Ectodermal cell (in vitro differentiated cells): ENCODE measurements at regions not wholly inside any gene's neighbourhood (a gene's known extent, or its start where the extent isn't known, plus 50 kb on each side); places are given as distances from the start of the nearest gene placed in this dataset.
"Not testable (repeated sequence)": the region's sequence is repeated elsewhere in the genome, so short reads cannot be mapped to it uniquely, and the experiment has no call there.

Experiments used
- H3K27ac ChIP-seq: 2 replicates; pipeline ENCODE4 v1.7.0; 2013; ENCODE audit warnings: mild to moderate bottlenecking, low read depth, low read length; ENCODE audit not compliant: insufficient read depth, poor library complexity, severe bottlenecking
- H3K27me3 ChIP-seq: 2 replicates; pipeline ENCODE4 v1.7.0; 2013; ENCODE audit warnings: mild to moderate bottlenecking, low read length; ENCODE audit not compliant: insufficient read depth, control insufficient read depth, poor library complexity, severe bottlenecking
- H3K36me3 ChIP-seq: one replicate; pipeline ENCODE4 v1.7.0; 2013; ENCODE audit warnings: low read length; ENCODE audit not compliant: control insufficient read depth, insufficient read depth
- H3K4me1 ChIP-seq: one replicate; pipeline ENCODE4 v1.7.0; 2013; ENCODE audit warnings: low read length; ENCODE audit not compliant: control insufficient read depth, insufficient read depth
- H3K4me3 ChIP-seq: 2 replicates; pipeline ENCODE4 v1.7.0; 2013; ENCODE audit warnings: low read depth, low read length, control low read depth; ENCODE audit not compliant: insufficient read depth
- H3K9me3 ChIP-seq: 2 replicates; pipeline ENCODE4 v1.7.0; 2013; ENCODE audit warnings: mild to moderate bottlenecking, low read length, moderate library complexity; ENCODE audit not compliant: control insufficient read depth
- WGBS, 2 experiments: methylation state at CpG; one replicate each; pipeline ENCODE4 v1.1.7; 2013; ENCODE audit warnings: missing lambda C conversion rate in 2 of 2; 5-methylcytosine and 5-hydroxymethylcytosine counted together

DNA sequence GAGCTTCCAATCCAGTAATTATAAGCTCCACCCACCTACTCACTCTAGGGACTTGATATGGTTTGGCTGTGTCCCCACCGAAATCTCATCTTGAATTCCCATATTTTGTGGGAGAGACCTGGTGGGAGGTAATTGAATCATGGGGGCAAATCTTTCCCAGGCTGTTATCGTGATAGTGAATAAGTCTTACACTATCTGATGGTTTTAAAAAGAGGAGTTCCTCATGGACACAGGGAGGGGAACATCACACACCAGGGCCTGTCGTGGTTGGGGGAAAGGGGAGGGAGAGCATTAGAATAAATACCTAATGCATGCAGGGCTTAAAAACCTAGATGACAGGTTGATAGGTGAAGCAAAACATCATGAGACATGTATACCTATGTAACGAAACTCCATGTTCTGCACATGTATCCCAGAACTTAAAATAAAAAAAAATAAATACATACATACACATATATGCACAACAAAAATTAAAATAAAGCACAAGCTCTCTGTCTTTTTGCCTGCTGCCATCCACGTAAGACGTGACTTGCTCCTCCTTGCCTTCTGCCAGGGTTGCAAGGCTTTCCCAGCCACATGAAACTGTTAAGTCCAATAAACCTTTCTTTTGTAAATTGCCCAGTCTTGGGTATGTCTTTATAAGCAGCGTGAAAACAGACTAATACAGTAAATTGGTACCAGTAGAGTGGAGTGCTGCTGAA is 102.8 kb downstream of the SPATA31A6 start:
- H3K4me1 ChIP-seq, H3K4me3 ChIP-seq, H3K9me3 ChIP-seq, H3K27ac ChIP-seq, H3K27me3 ChIP-seq, H3K36me3 ChIP-seq: not testable (repeated sequence)
- 86 to 91% methylated on average over 6 of the region's 7 CpGs for WGBS, 2 experiments

DNA sequence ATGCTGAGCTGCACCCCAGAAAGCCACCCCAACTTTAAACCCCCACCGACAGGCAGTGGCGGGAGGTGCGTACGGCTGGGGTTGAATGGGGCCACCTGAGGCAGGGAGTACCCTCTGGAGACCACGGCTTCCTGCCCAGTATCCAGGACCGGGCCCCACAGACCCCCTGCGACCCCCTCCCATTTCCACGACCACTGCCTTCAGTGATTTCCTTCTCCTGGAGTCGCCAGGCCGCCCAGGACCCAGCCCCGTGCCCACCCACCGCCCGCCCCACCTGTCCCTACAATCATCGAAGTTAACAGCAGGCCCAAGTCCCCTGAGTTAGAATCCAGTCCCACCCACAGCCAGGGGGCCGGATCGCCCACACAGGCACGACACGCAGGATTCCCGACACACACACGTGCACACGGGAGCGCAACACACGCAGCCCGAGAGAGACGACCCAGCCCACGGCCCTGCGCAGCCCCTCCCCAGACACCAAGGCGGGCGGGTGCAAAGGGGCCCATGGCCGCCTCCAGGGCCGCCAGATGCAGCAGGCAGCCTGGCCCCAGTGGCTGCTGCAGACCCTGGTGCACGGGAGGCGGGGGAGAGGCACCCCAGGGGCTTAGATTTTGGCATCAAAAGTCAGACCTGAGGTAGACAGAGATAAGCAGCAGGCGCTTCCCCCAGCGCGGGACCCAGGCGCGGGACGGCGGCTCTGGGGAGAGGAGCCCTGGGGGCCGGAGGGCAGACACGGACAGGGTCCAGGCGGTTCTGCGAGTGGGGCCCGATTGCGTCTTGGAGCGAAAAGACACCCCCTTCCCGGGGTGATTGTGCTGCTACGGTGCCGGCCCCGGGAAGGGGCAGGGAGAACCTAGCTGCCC is 104.8 kb downstream of the SPATA31A6 start:
- WGBS, 2 experiments, result 96 to 97% methylated on average over 43 of the region's 51 CpGs
- H3K36me3 ChIP-seq, H3K4me1 ChIP-seq, H3K27ac ChIP-seq, H3K27me3 ChIP-seq, H3K4me3 ChIP-seq, H3K9me3 ChIP-seq: not testable (repeated sequence)

DNA sequence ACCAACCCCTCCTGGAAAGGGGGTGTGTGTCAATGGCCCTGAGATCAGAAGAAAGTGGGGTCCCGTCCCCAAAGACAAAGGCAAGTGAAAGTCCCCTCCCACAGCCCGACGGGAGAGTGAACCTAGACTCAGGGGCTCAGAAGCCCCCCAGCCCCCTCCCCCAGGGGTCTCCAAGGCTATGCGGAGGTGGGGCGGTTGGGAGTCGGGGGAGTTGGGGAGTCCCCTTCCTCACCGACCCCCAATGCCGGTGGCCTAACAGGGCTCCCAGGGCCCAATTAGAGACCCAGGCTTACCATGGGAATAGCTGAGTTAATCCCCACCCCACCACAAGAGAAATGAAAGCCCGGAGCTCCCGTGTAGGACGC is 105.4 kb downstream of the SPATA31A6 start:
- H3K9me3 ChIP-seq, H3K27me3 ChIP-seq, H3K36me3 ChIP-seq, H3K27ac ChIP-seq, H3K4me3 ChIP-seq, H3K4me1 ChIP-seq: not testable (repeated sequence)
- WGBS, 2 experiments, result 90 to 100% methylated on average over 3 of the region's 11 CpGs

DNA sequence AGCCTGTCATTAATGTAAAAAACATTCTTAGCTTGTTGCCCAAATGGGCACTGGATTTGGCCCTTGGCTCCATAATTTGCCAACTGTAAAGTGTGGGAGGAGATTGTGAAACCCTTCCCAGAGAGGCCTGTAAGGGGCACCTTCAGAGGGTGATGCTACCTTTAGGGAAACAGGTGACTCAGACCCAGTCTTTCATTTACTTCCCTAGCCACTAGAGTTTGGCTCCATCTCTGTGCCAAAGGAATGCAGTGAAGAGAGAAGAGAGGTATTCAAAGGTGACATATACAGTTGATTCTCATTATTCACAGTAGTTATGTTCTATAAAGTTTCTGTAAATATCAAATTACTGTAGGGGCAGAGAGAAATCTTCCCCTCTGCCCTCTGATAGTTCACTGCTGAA is 116.7 kb downstream of the SPATA31A6 start:
- H3K4me1 ChIP-seq, H3K36me3 ChIP-seq, H3K27me3 ChIP-seq, H3K27ac ChIP-seq, H3K9me3 ChIP-seq, H3K4me3 ChIP-seq: not testable (repeated sequence)

DNA sequence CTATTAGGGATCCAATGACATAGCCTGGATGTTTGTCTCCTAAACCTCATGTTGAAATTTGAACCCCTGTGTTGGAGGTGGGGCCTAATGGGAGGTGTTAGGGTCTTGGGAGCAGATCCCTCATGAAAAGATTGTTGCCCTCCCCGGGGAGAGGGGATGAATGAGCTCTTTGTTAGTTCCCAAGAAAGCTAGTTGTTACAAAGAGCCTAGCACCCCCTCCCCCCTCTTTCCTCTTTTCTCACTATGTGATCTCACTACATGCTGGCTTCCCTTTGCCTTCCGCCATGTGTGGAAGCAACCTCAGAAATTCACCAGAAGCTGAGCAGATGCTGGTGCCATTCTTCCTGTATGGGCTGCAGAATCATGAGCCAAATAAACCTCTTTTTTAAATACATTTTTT is 123.2 kb downstream of the SPATA31A6 start:
- not testable (repeated sequence) for H3K27ac ChIP-seq, H3K4me3 ChIP-seq, H3K4me1 ChIP-seq, H3K27me3 ChIP-seq, H3K36me3 ChIP-seq, H3K9me3 ChIP-seq
- 0% methylated on average over 1 of the region's 2 CpGs for WGBS, 2 experiments

DNA sequence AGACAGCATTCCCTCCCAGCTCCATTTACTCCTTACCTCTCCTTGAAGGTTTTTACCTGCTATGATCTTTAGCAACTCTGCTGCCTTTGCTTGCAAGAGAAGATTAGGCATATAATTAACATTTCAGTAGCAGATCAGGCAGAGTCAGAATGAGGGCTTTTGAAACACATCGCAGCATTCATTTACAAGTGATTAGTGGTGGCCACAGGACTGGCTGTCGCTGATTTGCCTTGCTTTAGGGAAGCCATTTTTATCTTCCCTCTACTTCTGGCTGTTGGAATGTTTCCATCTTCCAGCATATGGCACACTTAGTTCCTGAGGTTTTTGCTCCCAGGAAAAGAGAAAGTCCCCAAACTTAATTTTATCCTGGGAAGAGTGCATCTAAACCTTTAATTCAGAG is 124.0 kb downstream of the SPATA31A6 start:
- H3K36me3 ChIP-seq, H3K4me3 ChIP-seq, H3K27me3 ChIP-seq, H3K9me3 ChIP-seq, H3K27ac ChIP-seq, H3K4me1 ChIP-seq: not testable (repeated sequence)
- 0% methylated on average over 2 of the region's 2 CpGs for WGBS, 2 experiments

DNA sequence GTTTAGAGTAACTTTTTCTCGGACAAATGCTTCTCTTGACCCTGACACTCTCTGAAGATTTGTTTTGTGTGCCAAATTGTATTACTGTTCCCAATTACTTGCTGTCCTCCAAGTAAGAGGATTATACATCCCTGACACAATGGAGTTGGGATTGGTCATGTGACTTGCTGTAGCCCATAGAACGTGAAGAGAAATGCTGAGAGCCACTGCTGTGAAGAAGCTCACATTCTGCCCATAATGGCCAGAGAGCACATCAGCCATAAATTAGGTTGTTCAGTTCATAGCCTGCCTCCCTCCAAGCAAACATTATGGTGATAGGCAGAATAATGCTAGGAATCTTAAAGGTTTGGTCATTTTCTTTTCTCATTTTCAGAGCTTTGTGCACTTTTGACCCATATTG is 127.5 kb downstream of the SPATA31A6 start:
- not testable (repeated sequence) for H3K4me3 ChIP-seq, H3K36me3 ChIP-seq, H3K9me3 ChIP-seq, H3K27ac ChIP-seq, H3K27me3 ChIP-seq, H3K4me1 ChIP-seq
- WGBS, 2 experiments, result no CpG with 5 or more reads among the region's 2 CpGs

DNA sequence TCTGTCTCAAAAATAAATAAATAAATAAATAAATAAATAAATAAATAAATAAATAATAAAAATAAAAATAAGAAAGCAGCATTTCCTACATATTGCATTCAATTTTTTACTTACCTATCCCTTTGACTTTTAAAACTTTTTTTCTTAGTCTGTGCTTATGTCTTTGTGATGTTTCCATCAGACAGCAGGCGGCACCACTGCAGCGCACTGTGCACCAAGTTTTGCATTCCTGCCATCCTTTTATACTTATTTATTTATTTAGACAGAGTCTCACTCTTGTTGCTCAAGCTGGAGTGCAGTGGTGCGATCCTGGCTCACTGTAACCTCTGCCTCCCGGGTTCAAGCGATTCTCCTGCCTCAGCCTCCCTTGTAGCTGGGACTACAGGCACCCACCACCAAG is 132.6 kb downstream of the SPATA31A6 start:
- not testable (repeated sequence) for H3K27ac ChIP-seq, H3K9me3 ChIP-seq, H3K27me3 ChIP-seq, H3K4me1 ChIP-seq, H3K4me3 ChIP-seq, H3K36me3 ChIP-seq
- 94 to 100% methylated on average over 1 to 5 of the region's 5 CpGs for WGBS, 2 experiments

DNA sequence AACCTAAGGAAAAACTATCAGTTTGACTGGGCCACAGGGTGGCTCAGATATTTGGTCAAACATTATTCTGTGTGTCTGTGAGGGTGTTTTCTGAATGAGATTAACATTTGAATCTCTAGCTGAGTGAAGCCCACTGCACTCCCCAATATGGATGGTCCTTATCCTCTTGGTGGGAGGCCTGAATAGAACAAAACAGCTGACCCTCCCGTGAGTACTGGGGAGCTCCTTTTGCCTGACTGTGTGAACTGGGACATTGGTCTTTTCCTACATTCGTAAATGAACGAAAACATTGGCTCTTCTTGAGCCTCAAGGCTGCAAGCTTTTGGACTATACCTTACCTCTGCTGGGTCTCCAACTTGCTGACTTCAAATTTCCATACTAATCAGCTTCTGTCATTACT is 134.2 kb downstream of the SPATA31A6 start:
- not testable (repeated sequence) for H3K27me3 ChIP-seq, H3K4me1 ChIP-seq, H3K27ac ChIP-seq, H3K36me3 ChIP-seq, H3K4me3 ChIP-seq, H3K9me3 ChIP-seq
- WGBS, 2 experiments, result 14 to 15% methylated on average over 2 to 3 of the region's 3 CpGs

DNA sequence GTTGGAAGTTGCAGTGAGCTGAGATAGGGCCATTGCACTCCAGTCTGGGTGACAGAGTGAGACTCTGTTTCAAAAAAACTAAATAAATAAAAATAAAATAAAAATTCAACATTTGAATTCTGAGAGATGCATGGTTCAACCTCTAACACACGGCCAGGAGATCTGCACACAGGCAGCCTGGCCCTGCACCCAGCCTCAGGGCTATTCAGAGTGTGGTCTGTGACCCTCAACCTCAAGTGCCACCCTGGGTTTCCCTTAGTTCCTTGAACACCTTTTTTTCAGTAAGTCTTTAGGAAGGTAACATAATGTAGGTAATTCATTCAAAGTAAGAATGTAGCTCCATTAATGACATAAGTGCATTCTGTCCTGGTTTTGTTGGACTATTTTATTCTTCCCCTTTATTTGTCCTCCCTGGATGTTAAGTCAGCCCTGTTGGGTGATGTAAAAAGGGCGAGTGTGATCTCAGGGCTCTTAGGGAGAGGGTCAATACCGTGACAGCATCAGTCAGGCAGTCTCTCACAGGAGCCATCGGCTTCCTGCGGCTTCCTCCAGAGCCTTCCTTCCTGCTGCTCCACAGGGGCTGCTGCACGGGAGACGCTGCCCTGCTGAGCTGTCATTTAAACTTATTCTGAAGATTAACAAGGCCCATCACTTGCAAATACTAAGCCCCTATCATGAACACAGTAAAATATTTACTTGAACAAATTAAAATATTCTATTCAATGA is 139.8 kb downstream of the SPATA31A6 start:
- not testable (repeated sequence) for H3K27me3 ChIP-seq, H3K9me3 ChIP-seq, H3K4me1 ChIP-seq, H3K36me3 ChIP-seq, H3K27ac ChIP-seq, H3K4me3 ChIP-seq
- WGBS, 2 experiments, result 0 to 3% methylated on average over 4 to 6 of the region's 7 CpGs
